Cardiac muscle cell (in vitro differentiated cells and primary cell): ENCODE measurements at regions not wholly inside any gene's neighbourhood (a gene's known extent, or its start where the extent isn't known, plus 50 kb on each side); places are given as distances from the start of the nearest gene placed in this dataset.

Source experiments
- DNase-seq, 2 donors: peaks; one replicate each; pipeline versions ENCODE4 v3.0.0 to v3.0.0-alpha.2; 2010 to 2017; ENCODE audit warnings: low read depth in 1 of 2, low spot score in 1 of 2
- H3K27ac ChIP-seq: fragments of 200-600 bp; sonication (generic); 2 replicates; pipeline ENCODE4 v1.5.1; 2016
- H3K27me3 ChIP-seq: fragments of 200-600 bp; sonication (generic); 2 replicates; pipeline ENCODE4 v1.6.0; 2016; ENCODE audit warnings: control low read depth
- H3K36me3 ChIP-seq: fragments of 200-600 bp; sonication (generic); 2 replicates; pipeline ENCODE4 v1.5.1; 2016; ENCODE audit warnings: control low read depth
- H3K4me1 ChIP-seq: fragments of 200-600 bp; sonication (generic); 2 replicates; pipeline ENCODE4 v1.8.1; 2017; ENCODE audit warnings: low read depth, mild to moderate bottlenecking, mixed run types
- H3K4me3 ChIP-seq: fragments of 200-600 bp; sonication (generic); 2 replicates; pipeline ENCODE4 v1.5.1; 2016; ENCODE audit warnings: mild to moderate bottlenecking
- H3K9me3 ChIP-seq: fragments of 200-600 bp; sonication (generic); 2 replicates; pipeline ENCODE4 v1.5.1; 2017; ENCODE audit warnings: low read depth, mild to moderate bottlenecking, control low read depth
- TF ChIP-seq, protein P1 (sequence below): IDR thresholded peaks from 2 replicates; pipeline ENCODE4 v1.5.1; 2012; ENCODE audit warnings: low read depth, mild to moderate bottlenecking, low read length

- Histone ChIP-seq H3K4me1 (no peaks in the 10 kb centered on the region), H3K27ac (no peak overlapping the region), H3K27me3 (peaks cover 1% of the 10 kb centered on the region), H3K4me3 (no peak overlapping the region), H3K36me3 (no peaks in the 10 kb centered on the region), H3K9me3 (no peaks in the 10 kb centered on the region)
- TF ChIP-seq, protein P1, sequence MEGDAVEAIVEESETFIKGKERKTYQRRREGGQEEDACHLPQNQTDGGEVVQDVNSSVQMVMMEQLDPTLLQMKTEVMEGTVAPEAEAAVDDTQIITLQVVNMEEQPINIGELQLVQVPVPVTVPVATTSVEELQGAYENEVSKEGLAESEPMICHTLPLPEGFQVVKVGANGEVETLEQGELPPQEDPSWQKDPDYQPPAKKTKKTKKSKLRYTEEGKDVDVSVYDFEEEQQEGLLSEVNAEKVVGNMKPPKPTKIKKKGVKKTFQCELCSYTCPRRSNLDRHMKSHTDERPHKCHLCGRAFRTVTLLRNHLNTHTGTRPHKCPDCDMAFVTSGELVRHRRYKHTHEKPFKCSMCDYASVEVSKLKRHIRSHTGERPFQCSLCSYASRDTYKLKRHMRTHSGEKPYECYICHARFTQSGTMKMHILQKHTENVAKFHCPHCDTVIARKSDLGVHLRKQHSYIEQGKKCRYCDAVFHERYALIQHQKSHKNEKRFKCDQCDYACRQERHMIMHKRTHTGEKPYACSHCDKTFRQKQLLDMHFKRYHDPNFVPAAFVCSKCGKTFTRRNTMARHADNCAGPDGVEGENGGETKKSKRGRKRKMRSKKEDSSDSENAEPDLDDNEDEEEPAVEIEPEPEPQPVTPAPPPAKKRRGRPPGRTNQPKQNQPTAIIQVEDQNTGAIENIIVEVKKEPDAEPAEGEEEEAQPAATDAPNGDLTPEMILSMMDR = no peak
- DNase-seq = no peak
Observed at GRCh38 chr6:42512579-42512978, 51.2 kb upstream of the UBR2 start.

DNA sequence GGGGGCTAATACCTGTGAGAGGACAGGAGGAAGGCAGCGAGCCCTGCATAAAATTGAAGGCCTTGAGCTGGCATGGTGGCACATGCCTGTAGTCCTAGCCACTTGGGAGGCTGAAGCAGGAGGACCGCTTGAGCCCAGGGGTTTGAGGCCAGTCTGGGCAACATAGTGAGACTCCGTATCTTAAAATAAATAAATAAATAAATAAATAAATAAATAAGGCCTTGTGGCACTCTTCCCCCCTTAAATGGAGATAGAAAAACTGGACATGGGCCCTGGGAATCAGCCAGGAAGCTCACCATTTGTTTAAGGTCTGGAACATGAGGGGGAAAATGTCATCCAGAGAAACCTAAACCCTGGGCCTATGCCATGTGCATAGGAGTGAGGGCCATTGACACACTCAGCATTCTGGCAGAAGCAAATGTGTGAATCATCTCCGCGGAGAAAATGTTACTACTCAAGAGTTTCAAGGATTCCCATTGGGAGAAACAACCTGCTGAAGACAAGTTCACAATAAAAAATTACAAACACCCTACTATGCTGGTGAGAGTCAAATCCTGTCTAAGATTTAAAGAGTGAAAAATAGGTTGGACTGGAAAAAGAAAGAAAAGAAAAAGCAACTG, 51.9 kb upstream of the UBR2 start:
- Histone ChIP-seq H3K9me3 (no peaks in the 10 kb centered on the region), H3K36me3 (no peaks in the 10 kb centered on the region), H3K4me1 (no peaks in the 10 kb centered on the region), H3K4me3 (no peak overlapping the region), H3K27ac (no peak overlapping the region), H3K27me3 (no peaks in the 10 kb centered on the region)
- TF ChIP-seq, protein P1 = no peak
- peak in 1 of 2 donors; percentile 46 for DNase-seq

GRCh38 chr6:42510795-42511194, 53.0 kb upstream of the UBR2 start:
- no peak for DNase-seq
- H3K36me3 ChIP-seq = no peaks in the 10 kb centered on the region
- no peaks in the 10 kb centered on the region for H3K4me1 ChIP-seq
- H3K27me3 ChIP-seq = no peaks in the 10 kb centered on the region
- H3K4me3 ChIP-seq = no peak overlapping the region
- H3K9me3 ChIP-seq = no peaks in the 10 kb centered on the region
- no peak overlapping the region for H3K27ac ChIP-seq
- TF ChIP-seq, protein P1 = no peak

DNA sequence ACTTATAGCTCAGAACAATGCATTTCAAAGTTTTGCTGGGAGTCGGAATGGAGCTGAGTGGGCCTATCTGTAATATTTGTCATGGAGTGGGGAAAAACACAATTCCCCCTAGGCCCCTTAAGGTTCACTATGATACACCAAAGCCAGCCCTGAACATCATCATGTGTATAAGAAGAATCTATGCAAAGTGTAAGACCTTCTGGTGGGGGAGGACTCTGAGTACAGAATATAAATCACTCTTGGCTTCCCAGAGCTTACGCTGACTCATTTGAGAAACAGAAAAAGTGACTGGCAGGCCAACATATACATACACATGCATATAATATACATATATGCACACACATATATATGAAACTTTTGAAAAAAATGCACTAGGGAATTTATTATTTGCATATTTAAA, 54.1 kb upstream of the UBR2 start:
- TF ChIP-seq, protein P1 = no peak
- H3K4me1 ChIP-seq = no peaks in the 10 kb centered on the region
- H3K27ac ChIP-seq = no peak overlapping the region
- no peaks in the 10 kb centered on the region for H3K9me3 ChIP-seq
- H3K27me3 ChIP-seq = no peaks in the 10 kb centered on the region
- no peaks in the 10 kb centered on the region for H3K36me3 ChIP-seq
- no peak overlapping the region for H3K4me3 ChIP-seq
- no peak for DNase-seq

DNA sequence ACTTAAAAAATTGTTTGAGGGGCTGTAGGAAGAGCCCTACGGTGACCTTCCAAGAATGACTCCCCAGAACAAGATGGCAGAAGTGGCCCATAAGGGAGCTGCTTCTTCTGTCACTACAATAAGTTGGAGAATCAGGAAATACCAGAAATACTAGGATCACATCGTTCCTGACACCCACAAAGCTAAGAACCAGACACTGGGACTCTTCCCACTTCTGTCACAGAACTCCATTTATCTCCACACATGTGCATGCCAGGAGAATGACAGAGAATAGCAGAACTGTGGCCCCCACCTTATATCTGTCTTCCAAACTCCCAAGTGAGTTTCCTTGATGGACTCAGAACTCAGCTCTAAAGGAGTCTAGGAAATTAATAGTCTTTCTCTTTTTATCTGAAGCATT, 54.6 kb upstream of the UBR2 start:
- no peaks in the 10 kb centered on the region for H3K36me3 ChIP-seq
- H3K4me3 ChIP-seq = no peak overlapping the region
- H3K9me3 ChIP-seq = no peaks in the 10 kb centered on the region
- TF ChIP-seq, protein P1 = no peak
- H3K27ac ChIP-seq = no peak overlapping the region
- no peak for DNase-seq
- H3K27me3 ChIP-seq = no peaks in the 10 kb centered on the region
- H3K4me1 ChIP-seq = no peaks in the 10 kb centered on the region
